SKM-1 (cell line): ENCODE measurements at regions not wholly inside any gene's neighbourhood (a gene's known extent, or its start where the extent isn't known, plus 50 kb on each side); places are given as distances from the start of the nearest gene placed in this dataset.

Experiments
- DNase-seq: peaks from one replicate; lab custom pipeline; 2025; ENCODE audit not compliant: unreplicated experiment; lab: John Stamatoyannopoulos, UW

DNA sequence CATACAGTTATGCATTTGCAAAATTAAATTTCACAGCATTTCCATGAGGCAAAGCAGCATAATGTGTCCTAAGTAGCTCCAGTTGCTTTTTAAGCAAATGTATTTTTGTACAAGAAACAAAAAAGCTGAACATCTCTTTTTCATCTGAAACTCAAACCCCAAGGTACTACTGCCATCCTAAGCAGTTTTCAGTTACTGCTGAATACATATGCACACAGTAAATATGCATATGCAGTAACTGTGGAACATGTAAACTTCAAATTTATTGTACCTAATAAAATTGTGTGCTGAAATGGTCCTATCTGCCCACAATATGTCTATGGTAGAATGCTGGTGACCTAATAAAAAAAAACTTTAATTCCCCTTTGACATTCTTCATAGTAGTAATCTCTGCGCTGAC is 458.6 kb upstream of the INTU start:
- DNase-seq = no peak

GRCh38 chr4:127174616-127175015 is 458.1 kb upstream of the INTU start:
- DNase-seq = no peak

- no peak for DNase-seq
Measured at GRCh38 chr4:127179256-127180087, 453.3 kb upstream of the INTU start.

GRCh38 chr4:127181001-127181400 is 451.8 kb upstream of the INTU start:
- no peak for DNase-seq

- no peak for DNase-seq
Measured at GRCh38 chr4:127182687-127183086, 450.1 kb upstream of the INTU start.

- DNase-seq = no peak
Measured at GRCh38 chr4:127188847-127189246, 443.9 kb upstream of the INTU start.

GRCh38 chr4:127194281-127194680 is 438.5 kb upstream of the INTU start:
- DNase-seq = no peak

DNA sequence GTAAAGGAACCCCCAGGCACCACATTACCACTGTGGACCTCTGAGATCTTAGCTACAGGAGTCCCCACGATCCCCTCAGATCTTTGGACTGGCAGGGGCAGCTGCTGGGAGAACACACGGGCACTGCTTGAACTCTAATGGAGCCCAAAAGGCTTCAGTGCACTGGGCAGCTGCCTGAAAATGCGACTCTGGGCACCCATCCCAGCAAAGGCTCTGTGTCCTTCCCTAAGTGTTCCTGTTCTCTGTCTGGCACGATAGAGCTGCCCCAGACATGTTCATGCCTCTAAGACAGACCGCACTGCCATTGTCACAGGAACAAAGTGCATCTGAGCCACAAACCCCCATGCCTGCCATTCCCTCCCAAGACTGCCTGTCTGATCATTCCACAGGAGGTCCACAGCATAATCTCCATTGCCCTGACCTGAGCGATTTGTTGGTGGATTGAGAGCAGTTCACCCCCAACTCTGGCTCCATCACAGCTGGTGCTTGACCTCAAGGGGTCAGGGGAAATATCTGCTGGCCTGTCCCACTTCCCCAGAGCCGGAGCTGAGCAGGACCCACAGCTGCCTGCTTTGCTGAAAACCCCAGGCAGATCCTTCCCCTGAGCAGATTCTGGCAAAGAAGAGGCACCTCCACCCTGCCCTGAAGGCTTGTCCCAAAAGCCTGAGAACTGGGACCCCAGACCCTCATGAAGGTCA is 436.0 kb upstream of the INTU start:
- DNase-seq = no peak

GRCh38 chr4:127203562-127204200 is 429.1 kb upstream of the INTU start:
- no peak for DNase-seq

DNA sequence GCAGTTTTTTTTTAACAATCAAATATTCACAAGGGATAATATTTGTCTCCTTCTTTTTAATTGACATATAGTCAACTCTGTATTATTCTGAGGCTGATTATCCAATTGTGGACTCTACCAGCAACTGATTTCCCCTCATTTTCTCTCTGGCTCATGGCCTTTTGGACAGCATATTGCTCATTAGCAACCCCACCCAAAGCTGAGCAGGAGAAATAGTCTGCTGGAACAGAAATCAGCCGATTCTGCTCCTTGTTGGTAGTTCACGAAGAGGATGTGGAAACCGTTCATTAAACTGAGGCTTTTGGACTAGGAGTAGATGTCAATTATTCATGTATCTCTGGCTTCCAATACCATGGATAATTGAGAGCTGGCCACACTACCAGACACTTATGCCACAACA is 428.4 kb upstream of the INTU start:
- DNase-seq = no peak

DNA sequence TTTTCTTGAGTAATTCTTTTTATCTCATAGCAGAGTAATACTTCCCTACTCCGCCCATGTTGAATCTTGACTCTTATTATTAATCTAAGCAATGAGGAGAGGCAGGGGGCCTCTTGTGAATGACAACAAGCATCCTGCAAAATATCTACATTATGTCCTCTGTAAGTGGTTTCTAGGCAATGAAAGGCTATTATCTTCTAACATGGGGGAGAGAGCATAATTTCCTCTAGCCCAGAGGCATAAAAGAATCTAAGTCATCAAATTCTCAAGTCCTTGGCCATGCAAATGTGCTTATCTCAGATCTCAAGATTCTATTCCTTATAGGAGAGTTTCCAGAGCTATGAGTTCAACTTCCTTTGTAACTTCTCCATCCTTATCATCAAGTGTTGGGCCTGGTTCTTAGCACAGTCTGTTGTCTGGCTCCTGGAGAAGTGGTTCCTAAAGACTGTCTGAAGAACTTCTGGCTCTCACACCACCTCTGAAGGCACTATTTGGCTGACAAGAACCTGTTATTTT is 423.1 kb upstream of the INTU start:
- DNase-seq = no peak

GRCh38 chr4:127210893-127211649 is 421.7 kb upstream of the INTU start:
- DNase-seq = no peak

- DNase-seq = no peak
Measured at GRCh38 chr4:127211650-127212560, 420.9 kb upstream of the INTU start.

- no peak for DNase-seq
Measured at GRCh38 chr4:127212701-127213100, 420.1 kb upstream of the INTU start.

DNA sequence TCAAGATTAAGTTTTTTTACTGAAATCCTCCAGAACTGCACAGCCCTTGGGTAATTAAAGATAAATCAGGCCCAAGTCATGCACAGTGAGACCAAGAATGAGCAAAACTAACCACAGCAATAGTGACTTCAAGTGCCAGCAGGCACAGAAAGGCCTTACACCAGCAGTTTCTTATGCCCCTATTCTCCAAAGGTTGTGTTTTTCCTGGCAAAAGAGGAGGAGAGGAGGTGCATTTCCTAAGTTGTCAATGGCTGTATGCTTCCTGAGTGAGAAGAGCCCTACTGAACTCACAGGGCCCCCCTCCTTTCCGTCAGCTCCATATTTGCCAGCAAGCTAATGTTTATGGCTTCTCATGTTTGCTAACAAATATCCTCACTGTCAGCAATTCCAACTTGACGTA is 418.7 kb upstream of the INTU start:
- no peak for DNase-seq

DNA sequence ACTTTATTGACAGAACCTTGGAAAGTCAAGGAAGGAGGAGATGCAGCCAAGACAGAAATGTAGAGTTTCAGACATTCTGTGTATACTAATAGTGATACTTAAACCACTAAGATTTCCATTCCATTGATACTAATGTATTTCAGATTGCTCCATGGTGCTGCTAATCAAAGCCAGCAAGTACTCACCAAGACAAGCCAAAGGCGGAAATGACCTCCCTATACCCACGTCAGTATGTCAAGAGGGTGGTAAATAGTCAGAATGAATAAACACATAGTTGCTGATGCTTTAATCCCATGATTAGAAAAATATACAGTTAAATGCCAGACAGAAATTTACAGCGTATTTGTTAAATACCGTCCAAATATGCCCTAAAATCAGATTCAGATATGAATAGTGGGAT is 417.8 kb upstream of the INTU start:
- no peak for DNase-seq

DNA sequence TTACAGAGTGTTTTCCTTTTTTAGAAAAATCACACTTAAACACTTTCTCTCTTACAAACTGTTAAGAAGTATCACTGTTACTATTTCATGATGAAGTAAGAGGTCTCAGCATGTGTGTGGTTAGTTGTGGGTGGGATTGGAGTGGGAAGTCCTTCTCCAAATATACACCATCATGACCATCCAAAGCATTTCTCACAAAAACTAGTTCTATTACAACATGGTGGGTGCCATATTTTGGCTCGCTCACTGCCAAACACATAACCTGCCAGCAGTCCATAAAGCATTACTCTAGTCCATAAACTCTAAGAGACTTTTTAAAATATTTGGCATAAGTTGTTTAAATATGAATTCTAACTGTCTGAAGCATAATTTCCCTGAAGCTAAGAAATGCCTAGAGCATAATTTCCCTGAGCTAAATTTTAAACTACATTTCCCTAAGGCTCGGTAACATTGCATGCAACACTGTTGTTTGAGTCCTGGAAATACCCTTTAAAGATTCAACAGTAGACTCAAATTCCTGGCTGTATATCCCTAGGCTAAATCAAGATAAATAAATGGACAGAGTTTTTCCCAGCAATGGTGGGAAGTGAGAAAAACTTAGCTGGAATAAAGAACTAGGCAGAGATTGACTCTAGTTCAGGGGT is 415.0 kb upstream of the INTU start:
- no peak for DNase-seq

DNA sequence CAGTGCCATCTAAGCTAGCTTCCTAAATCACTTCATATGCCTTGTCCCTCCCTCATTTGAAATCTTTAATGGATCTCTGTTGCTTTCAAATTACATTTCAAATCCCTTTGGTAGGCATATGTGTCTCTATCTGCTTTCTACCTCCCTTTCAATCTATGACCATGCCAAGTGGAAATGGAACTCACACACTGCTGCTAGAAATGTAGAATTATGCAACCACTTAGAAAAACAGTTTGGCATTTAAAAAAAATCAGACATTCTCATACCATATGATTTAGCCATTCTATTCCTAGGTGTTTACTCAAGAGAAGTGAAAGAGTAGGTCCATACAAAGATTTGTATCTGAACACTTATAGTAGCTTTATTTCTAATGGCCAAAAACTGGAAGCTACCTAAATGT is 413.5 kb upstream of the INTU start:
- DNase-seq = no peak

GRCh38 chr4:127224556-127224955 is 408.2 kb upstream of the INTU start:
- DNase-seq = no peak
